Keratinocyte (primary cell): ENCODE measurements at regions not wholly inside any gene's neighbourhood (a gene's known extent, or its start where the extent isn't known, plus 50 kb on each side); places are given as distances from the start of the nearest gene placed in this dataset.
A peak's percentile ranks its signal among the peaks of the same experiment; 100 is the strongest.

ENCODE experiments used
- DNase-seq: peaks from one replicate; pipeline ENCODE4 v3.0.0-alpha.2; 2011; ENCODE audit warnings: low read depth, missing footprints, low spot score
- FAIRE-seq: peaks from 2 replicates; lab custom pipeline; 2011; peaks lifted over from hg19 to GRCh38; lab: Jason Lieb, UNC
- H2AFZ ChIP-seq: 2 replicates; pipeline ENCODE4 v1.6.0; 2012; ENCODE audit warnings: low read length, control low read depth, inconsistent platforms; ENCODE audit not compliant: control insufficient read depth
- H3K27ac ChIP-seq: 2 replicates; pipeline ENCODE4 v1.5.1; 2011; ENCODE audit warnings: low read length; ENCODE audit not compliant: control insufficient read depth, insufficient read depth
- H3K27me3 ChIP-seq: 3 replicates; pipeline ENCODE4 v1.6.0; 2011; ENCODE audit warnings: low read length; ENCODE audit not compliant: control insufficient read depth, insufficient read depth; ENCODE audit errors: extremely low read depth
- H3K36me3 ChIP-seq, 2 experiments: 2 replicates in 1 of 2; 3 replicates in 1 of 2; pipeline ENCODE4 v1.5.1; 2011; ENCODE audit warnings: low read length in 2 of 2, mild to moderate bottlenecking in 1 of 2; ENCODE audit not compliant: control insufficient read depth in 2 of 2, insufficient read depth in 2 of 2; ENCODE audit errors: extremely low read depth in 1 of 2
- H3K4me1 ChIP-seq: 3 replicates; pipeline ENCODE4 v1.5.1; 2011; ENCODE audit warnings: low read length; ENCODE audit not compliant: control insufficient read depth, insufficient read depth; ENCODE audit errors: extremely low read depth
- H3K4me2 ChIP-seq: 3 replicates; pipeline ENCODE4 v1.6.0; 2011; ENCODE audit warnings: low read depth, low read length; ENCODE audit not compliant: control insufficient read depth, insufficient read depth; ENCODE audit errors: extremely low read depth
- H3K4me3 ChIP-seq, 3 experiments: fragments of 200-600 bp in 1 of 3; sonication (generic) in 1 of 3; 2 replicates in 2 of 3; 3 replicates in 1 of 3; pipeline ENCODE4 v1.5.1; 2011 to 2016; ENCODE audit warnings: low read length in 3 of 3, mild to moderate bottlenecking in 3 of 3, control low read depth in 2 of 3, inconsistent platforms in 1 of 3, low read depth in 1 of 3, mixed read lengths in 1 of 3, mixed run types in 1 of 3, moderate library complexity in 1 of 3; ENCODE audit not compliant: control insufficient read depth in 2 of 3, insufficient read depth in 2 of 3; ENCODE audit errors: extremely low read depth in 1 of 3
- H3K79me2 ChIP-seq: 2 replicates; pipeline ENCODE4 v1.6.0; 2012; ENCODE audit warnings: low read length; ENCODE audit not compliant: control insufficient read depth, insufficient read depth
- H3K9ac ChIP-seq: 3 replicates; pipeline ENCODE4 v1.6.0; 2011; ENCODE audit warnings: low read length; ENCODE audit not compliant: control insufficient read depth, insufficient read depth; ENCODE audit errors: extremely low read depth
- H3K9me1 ChIP-seq: 3 replicates; pipeline ENCODE4 v1.6.0; 2011; ENCODE audit warnings: low read length; ENCODE audit not compliant: control insufficient read depth, insufficient read depth; ENCODE audit errors: extremely low read depth
- H3K9me3 ChIP-seq: 2 replicates; pipeline ENCODE4 v1.5.1; 2012; ENCODE audit warnings: low read depth, low read length; ENCODE audit not compliant: control insufficient read depth
- H4K20me1 ChIP-seq: 3 replicates; pipeline ENCODE4 v1.6.0; 2011; ENCODE audit warnings: low read length; ENCODE audit not compliant: control insufficient read depth, insufficient read depth; ENCODE audit errors: extremely low read depth
- EZH2 ChIP-seq: IDR thresholded peaks from one replicate; pipeline ENCODE4 v1.6.1; 2012; ENCODE audit warnings: inconsistent platforms, mild to moderate bottlenecking, low read length, moderate library complexity
- dilution Hi-C: fragments of 300-500 bp; cut with MboI; formaldehyde crosslinking; loops from one replicate; pipeline ENCODE4 v1.7.0; 2020; ENCODE audit warnings: low sequenced_read_pairs; ENCODE audit not compliant: extremely low pct_ligation_motif_present
- TF ChIP-seq, protein P1 (sequence below), 3 experiments: IDR thresholded peaks in 1 of 3; conservative IDR thresholded peaks in 1 of 3; optimal IDR thresholded peaks in 1 of 3; 2 replicates in 2 of 3; 3 replicates in 1 of 3; pipeline versions ENCODE3 to v1.5.1; 2011; ENCODE audit warnings: low read length in 3 of 3, mild to moderate bottlenecking in 3 of 3, moderate library complexity in 2 of 3, control low read depth in 1 of 3, inconsistent platforms in 1 of 3; ENCODE audit not compliant: insufficient read depth in 2 of 3; ENCODE audit errors: extremely low read depth in 1 of 3

GRCh38 chr6:112613410-112613809 lies 266.3 kb downstream of the RFPL4B start:
- Histone ChIP-seq H3K4me2 (no peak overlapping the region), H4K20me1 (no peaks in the 10 kb centered on the region), H3K9ac (no peak overlapping the region), H3K9me1 (no peaks in the 10 kb centered on the region), H3K79me2 (no peaks in the 10 kb centered on the region), H2AFZ (no peak overlapping the region), H3K4me1 (no peaks in the 10 kb centered on the region), H3K9me3 (peaks cover 4% of the 10 kb centered on the region), H3K27ac (no peak overlapping the region), H3K27me3 (no peaks in the 10 kb centered on the region), H3K4me3 (no peak overlapping the region), H3K36me3 (no peaks in the 10 kb centered on the region)
- DNase-seq (no peak), FAIRE-seq (no peak)
- dilution Hi-C loops: no loop called here
- TF ChIP-seq EZH2: no peak
- TF ChIP-seq, protein P1, sequence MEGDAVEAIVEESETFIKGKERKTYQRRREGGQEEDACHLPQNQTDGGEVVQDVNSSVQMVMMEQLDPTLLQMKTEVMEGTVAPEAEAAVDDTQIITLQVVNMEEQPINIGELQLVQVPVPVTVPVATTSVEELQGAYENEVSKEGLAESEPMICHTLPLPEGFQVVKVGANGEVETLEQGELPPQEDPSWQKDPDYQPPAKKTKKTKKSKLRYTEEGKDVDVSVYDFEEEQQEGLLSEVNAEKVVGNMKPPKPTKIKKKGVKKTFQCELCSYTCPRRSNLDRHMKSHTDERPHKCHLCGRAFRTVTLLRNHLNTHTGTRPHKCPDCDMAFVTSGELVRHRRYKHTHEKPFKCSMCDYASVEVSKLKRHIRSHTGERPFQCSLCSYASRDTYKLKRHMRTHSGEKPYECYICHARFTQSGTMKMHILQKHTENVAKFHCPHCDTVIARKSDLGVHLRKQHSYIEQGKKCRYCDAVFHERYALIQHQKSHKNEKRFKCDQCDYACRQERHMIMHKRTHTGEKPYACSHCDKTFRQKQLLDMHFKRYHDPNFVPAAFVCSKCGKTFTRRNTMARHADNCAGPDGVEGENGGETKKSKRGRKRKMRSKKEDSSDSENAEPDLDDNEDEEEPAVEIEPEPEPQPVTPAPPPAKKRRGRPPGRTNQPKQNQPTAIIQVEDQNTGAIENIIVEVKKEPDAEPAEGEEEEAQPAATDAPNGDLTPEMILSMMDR (optimal IDR thresholded peaks at IDR 0.05 in 1 of 3, IDR thresholded peaks at IDR 0.05 in 1 of 3, conservative IDR thresholded peaks at IDR 0.05 in 1 of 3; ENCODE audit: extremely low read depth in 1 of 3, insufficient read depth in 2 of 3, low read length in 3 of 3): no peak

- Histone ChIP-seq H3K27ac (no peak overlapping the region), H3K27me3 (no peaks in the 10 kb centered on the region), H3K9ac (no peak overlapping the region), H3K79me2 (no peaks in the 10 kb centered on the region), H2AFZ (no peak overlapping the region), H3K4me3 (no peak overlapping the region), H3K36me3 (no peaks in the 10 kb centered on the region), H4K20me1 (no peaks in the 10 kb centered on the region), H3K9me1 (no peaks in the 10 kb centered on the region), H3K4me1 (no peaks in the 10 kb centered on the region), H3K4me2 (no peak overlapping the region), H3K9me3 (no peaks in the 10 kb centered on the region)
- dilution Hi-C loops: no loop called here
- DNase-seq (no peak), FAIRE-seq (no peak)
- TF ChIP-seq, protein P1 (optimal IDR thresholded peaks at IDR 0.05 in 1 of 3, IDR thresholded peaks at IDR 0.05 in 1 of 3, conservative IDR thresholded peaks at IDR 0.05 in 1 of 3; ENCODE audit: extremely low read depth in 1 of 3, insufficient read depth in 2 of 3, low read length in 3 of 3): peak in 1 of 3 experiments; percentile 31
- TF ChIP-seq EZH2: no peak
Observed at GRCh38 chr6:112618849-112619248, 271.7 kb downstream of the RFPL4B start.
